HCT116 (cell line): ENCODE measurements at regions not wholly inside any gene's neighbourhood (a gene's known extent, or its start where the extent isn't known, plus 50 kb on each side); places are given as distances from the start of the nearest gene placed in this dataset.

Source experiments
- ATAC-seq: fragments of 200-7000 bp; cut with Tn5 transposase; 2 replicates; pipeline ENCODE4 v1.9.1; 2020; ENCODE audit warnings: mild to moderate bottlenecking, moderate library complexity
- BruUV-seq: library from RNA; stranded (reverse); fragments of 400-500 nt; replicated peaks from 2 replicates; lab custom pipeline; 2021; lab: Mats Ljungman, UMichigan
- CTCF ChIA-PET: fragments of 300-600 bp; sonication (Branson Sonifier 250); formaldehyde crosslinking; loops from one replicate; lab custom pipeline; 2021; ENCODE audit warnings: antibody characterized with exemption; lab: Charles Lee
- POLR2A ChIA-PET: fragments of 300-600, 350-600 bp; sonication (Branson Sonifier 250); formaldehyde crosslinking; loops from one replicate; lab custom pipeline; 2021; ENCODE audit warnings: antibody characterized with exemption; lab: Charles Lee
- RAD21 ChIA-PET, 2 experiments: fragments of 300-600 bp; sonication (Branson Sonifier 250); formaldehyde crosslinking; loops; one replicate each; lab custom pipeline; 2023; ENCODE audit warnings: low total read pairs in 2 of 2; ENCODE audit not compliant: uncharacterized antibody in 2 of 2, unreplicated experiment in 2 of 2, low non-redundant PET in 1 of 2; lab: Charles Lee
- DNase-seq: peaks from one replicate; pipeline ENCODE4 v3.0.0-alpha.2; 2010; ENCODE audit warnings: low read depth, low spot score
- H2AFZ ChIP-seq: fragments of 200-600 bp; shearing (Covaris generic), sonication (generic); 2 replicates; pipeline ENCODE4 v1.6.1; 2017; ENCODE audit warnings: low read depth, mixed run types, mixed read lengths, antibody characterized with exemption, low read length; ENCODE audit not compliant: poor library complexity, severe bottlenecking
- H3K27ac ChIP-seq: 2 replicates; pipeline ENCODE4 v1.5.1; 2012; ENCODE audit warnings: low read depth, low read length
- H3K27me3 ChIP-seq: fragments of 200-600 bp; sonication (generic); 2 replicates; pipeline ENCODE4 v1.6.1; 2016; ENCODE audit warnings: mixed run types, low read length, mixed read lengths; ENCODE audit not compliant: insufficient read depth
- H3K36me3 ChIP-seq, 2 experiments: fragments of 200-500 bp in 1 of 2; fragments of 200-600 bp in 1 of 2; sonication (Bioruptor generic) in 1 of 2; sonication (generic) in 1 of 2; 2 replicates each; pipeline versions ENCODE4 v1.5.1 to v1.6.1; 2014 to 2016; ENCODE audit warnings: low read length in 2 of 2, inconsistent platforms in 1 of 2, mixed read lengths in 1 of 2, mixed run types in 1 of 2; ENCODE audit not compliant: insufficient read depth in 2 of 2, control insufficient read depth in 1 of 2
- H3K4me1 ChIP-seq, 2 experiments: fragments of 200-600 bp in 1 of 2; sonication (generic) in 1 of 2; 2 replicates each; pipeline versions ENCODE4 v1.5.1 to v1.6.1; 2012 to 2017; ENCODE audit warnings: low read length in 2 of 2, inconsistent platforms in 1 of 2, mild to moderate bottlenecking in 1 of 2, mixed read lengths in 1 of 2, mixed run types in 1 of 2, moderate library complexity in 1 of 2; ENCODE audit not compliant: insufficient read depth in 2 of 2, control insufficient read depth in 1 of 2
- H3K4me2 ChIP-seq: fragments of 200-600 bp; sonication (generic); 2 replicates; pipeline ENCODE4 v1.6.1; 2017; ENCODE audit warnings: mixed run types, low read length, mixed read lengths
- H3K4me3 ChIP-seq, 2 experiments: fragments of 200-600 bp in 1 of 2; sonication (generic) in 1 of 2; replicated peaks in 1 of 2; 2 replicates each; pipeline ENCODE4 v1.5.1; 2011 to 2016; ENCODE audit warnings: low read length in 2 of 2, control low read depth in 1 of 2, low read depth in 1 of 2, mild to moderate bottlenecking in 1 of 2, mixed read lengths in 1 of 2, mixed run types in 1 of 2
- H3K79me2 ChIP-seq: fragments of 200-600 bp; sonication (generic); 2 replicates; pipeline ENCODE4 v1.6.1; 2017; ENCODE audit warnings: mild to moderate bottlenecking, mixed run types, low read length, moderate library complexity, mixed read lengths; ENCODE audit not compliant: insufficient read depth
- H3K9ac ChIP-seq: fragments of 200-600 bp; sonication (generic); 2 replicates; pipeline ENCODE4 v1.6.1; 2016; ENCODE audit warnings: low read length, mixed read lengths
- H3K9me2 ChIP-seq: fragments of 200-600 bp; sonication (generic), shearing (Covaris generic); 2 replicates; pipeline ENCODE4 v1.6.1; 2017; ENCODE audit warnings: mixed run types, mild to moderate bottlenecking, moderate library complexity; ENCODE audit not compliant: insufficient read depth
- H3K9me3 ChIP-seq, 2 experiments: fragments of 200-500 bp in 1 of 2; fragments of 200-600 bp in 1 of 2; sonication (Bioruptor generic) in 1 of 2; sonication (generic) in 1 of 2; 2 replicates each; pipeline ENCODE4 v1.6.1; 2014 to 2017; ENCODE audit warnings: low read length in 2 of 2, mixed read lengths in 2 of 2, inconsistent platforms in 1 of 2, low read depth in 1 of 2, mild to moderate bottlenecking in 1 of 2, mixed run types in 1 of 2, moderate library complexity in 1 of 2; ENCODE audit not compliant: control insufficient read depth in 1 of 2, insufficient read depth in 1 of 2
- H4K20me1 ChIP-seq: fragments of 200-600 bp; sonication (generic), shearing (Covaris generic); 2 replicates; pipeline ENCODE4 v1.6.1; 2017; ENCODE audit warnings: mixed run types, mild to moderate bottlenecking, moderate library complexity; ENCODE audit not compliant: insufficient read depth
- CBX3 ChIP-seq: IDR thresholded peaks from 2 replicates; pipeline ENCODE4 v1.6.1; 2012; ENCODE audit warnings: low read depth
- EZH2 ChIP-seq: fragments of 200-600 bp; sonication (generic); IDR thresholded peaks from 2 replicates; pipeline ENCODE4 v1.6.1; 2017; ENCODE audit warnings: antibody characterized with exemption, mixed run types
- JUND ChIP-seq: IDR thresholded peaks from 2 replicates; pipeline ENCODE4 v1.6.1; 2012
- POLR2AphosphoS5 ChIP-seq: IDR thresholded peaks from 2 replicates; pipeline ENCODE4 v1.6.1; 2011; ENCODE audit warnings: mild to moderate bottlenecking, low read depth, low read length, moderate library complexity
- RAD21 ChIP-seq: IDR thresholded peaks from 2 replicates; pipeline ENCODE4 v1.6.1; 2012; ENCODE audit warnings: low read depth, mild to moderate bottlenecking
- SRF ChIP-seq: IDR thresholded peaks from 2 replicates; pipeline ENCODE4 v1.6.1; 2012; ENCODE audit warnings: low read depth
- YY1 ChIP-seq: IDR thresholded peaks from 2 replicates; pipeline ENCODE4 v1.6.1; 2011; ENCODE audit warnings: low read length, low read depth, moderate library complexity, mild to moderate bottlenecking; ENCODE audit not compliant: insufficient replicate concordance; ENCODE audit errors: extremely low read depth
- intact Hi-C: fragments of 100-400 bp; cut with micrococcal nuclease; formaldehyde crosslinking; loops from 2 replicates; pipeline ENCODE4 v1.10.0; 2022
- TF ChIP-seq, protein P1 (sequence below): IDR thresholded peaks from 2 replicates; pipeline ENCODE4 v1.6.1; 2011; ENCODE audit warnings: mild to moderate bottlenecking, low read length, moderate library complexity; ENCODE audit not compliant: insufficient replicate concordance; ENCODE audit errors: extremely low read depth
- TF ChIP-seq, protein P2 (sequence below): IDR thresholded peaks from 2 replicates; pipeline ENCODE4 v1.6.1; 2012; ENCODE audit warnings: low read depth
- TF ChIP-seq, protein P3 (sequence below), 3 experiments: fragments of 200-600 bp in 1 of 3; sonication (generic) in 1 of 3; IDR thresholded peaks in 2 of 3; conservative IDR thresholded peaks in 1 of 3; 2 replicates each; pipeline ENCODE4 v1.5.1; 2012 to 2017; ENCODE audit warnings: low read depth in 2 of 3, low read length in 2 of 3, antibody characterized with exemption in 1 of 3, borderline replicate concordance in 1 of 3, control low read depth in 1 of 3, mild to moderate bottlenecking in 1 of 3, mixed read lengths in 1 of 3, mixed run types in 1 of 3, moderate library complexity in 1 of 3; ENCODE audit not compliant: insufficient read depth in 1 of 3
- TF ChIP-seq, protein P4 (sequence below): IDR thresholded peaks from 2 replicates; pipeline ENCODE4 v1.6.1; 2012

DNA sequence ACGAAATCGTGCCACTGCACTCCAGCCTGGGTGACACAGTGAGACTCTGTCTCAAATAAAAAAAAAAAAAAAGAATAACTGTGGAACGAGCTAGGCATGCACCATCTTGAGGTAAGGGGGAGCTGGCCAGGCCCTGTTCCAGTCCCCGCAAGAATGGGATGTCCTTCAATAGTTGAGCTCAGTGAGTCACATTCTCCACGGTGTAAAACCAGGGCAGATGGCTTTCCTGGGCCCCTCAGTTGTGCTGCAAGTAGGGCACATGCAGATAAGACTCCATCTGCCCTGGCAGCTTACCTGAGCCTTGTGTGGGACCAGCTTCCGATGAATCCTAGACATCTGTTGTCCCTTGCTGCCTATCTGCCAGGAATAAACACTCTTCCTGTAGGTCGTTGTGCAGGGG, 312.1 kb downstream of the VRK1 start:
- Histone ChIP-seq H3K4me3 (no peak overlapping the region), H3K4me2 (no peak overlapping the region), H3K79me2 (no peaks in the 10 kb centered on the region), H3K9me3 (peaks cover 0 to 15% of the 10 kb centered on the region in 2 experiments; a peak in 1 of 4 replicates), H3K4me1 (peaks cover 26 to 84% of the 10 kb centered on the region in 2 experiments), H3K36me3 (peaks cover 0 to 5% of the 10 kb centered on the region in 2 experiments; a peak in 1 of 4 replicates), H3K9me2 (no peaks in the 10 kb centered on the region), H4K20me1 (no peaks in the 10 kb centered on the region), H2AFZ (no peak overlapping the region), H3K27ac (no peak overlapping the region; the same call in 1 of the 2 replicates), H3K27me3 (no peaks in the 10 kb centered on the region), H3K9ac (no peak overlapping the region)
- POLR2A ChIA-PET: no interaction called here
- TF ChIP-seq SRF (no peak), YY1 (no peak), CBX3 (no peak), EZH2 (no peak), JUND (no peak), RAD21 (no peak), POLR2AphosphoS5 (no peak)
- TF ChIP-seq, protein P1, sequence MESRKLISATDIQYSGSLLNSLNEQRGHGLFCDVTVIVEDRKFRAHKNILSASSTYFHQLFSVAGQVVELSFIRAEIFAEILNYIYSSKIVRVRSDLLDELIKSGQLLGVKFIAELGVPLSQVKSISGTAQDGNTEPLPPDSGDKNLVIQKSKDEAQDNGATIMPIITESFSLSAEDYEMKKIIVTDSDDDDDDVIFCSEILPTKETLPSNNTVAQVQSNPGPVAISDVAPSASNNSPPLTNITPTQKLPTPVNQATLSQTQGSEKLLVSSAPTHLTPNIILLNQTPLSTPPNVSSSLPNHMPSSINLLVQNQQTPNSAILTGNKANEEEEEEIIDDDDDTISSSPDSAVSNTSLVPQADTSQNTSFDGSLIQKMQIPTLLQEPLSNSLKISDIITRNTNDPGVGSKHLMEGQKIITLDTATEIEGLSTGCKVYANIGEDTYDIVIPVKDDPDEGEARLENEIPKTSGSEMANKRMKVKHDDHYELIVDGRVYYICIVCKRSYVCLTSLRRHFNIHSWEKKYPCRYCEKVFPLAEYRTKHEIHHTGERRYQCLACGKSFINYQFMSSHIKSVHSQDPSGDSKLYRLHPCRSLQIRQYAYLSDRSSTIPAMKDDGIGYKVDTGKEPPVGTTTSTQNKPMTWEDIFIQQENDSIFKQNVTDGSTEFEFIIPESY: no peak
- TF ChIP-seq, protein P2, sequence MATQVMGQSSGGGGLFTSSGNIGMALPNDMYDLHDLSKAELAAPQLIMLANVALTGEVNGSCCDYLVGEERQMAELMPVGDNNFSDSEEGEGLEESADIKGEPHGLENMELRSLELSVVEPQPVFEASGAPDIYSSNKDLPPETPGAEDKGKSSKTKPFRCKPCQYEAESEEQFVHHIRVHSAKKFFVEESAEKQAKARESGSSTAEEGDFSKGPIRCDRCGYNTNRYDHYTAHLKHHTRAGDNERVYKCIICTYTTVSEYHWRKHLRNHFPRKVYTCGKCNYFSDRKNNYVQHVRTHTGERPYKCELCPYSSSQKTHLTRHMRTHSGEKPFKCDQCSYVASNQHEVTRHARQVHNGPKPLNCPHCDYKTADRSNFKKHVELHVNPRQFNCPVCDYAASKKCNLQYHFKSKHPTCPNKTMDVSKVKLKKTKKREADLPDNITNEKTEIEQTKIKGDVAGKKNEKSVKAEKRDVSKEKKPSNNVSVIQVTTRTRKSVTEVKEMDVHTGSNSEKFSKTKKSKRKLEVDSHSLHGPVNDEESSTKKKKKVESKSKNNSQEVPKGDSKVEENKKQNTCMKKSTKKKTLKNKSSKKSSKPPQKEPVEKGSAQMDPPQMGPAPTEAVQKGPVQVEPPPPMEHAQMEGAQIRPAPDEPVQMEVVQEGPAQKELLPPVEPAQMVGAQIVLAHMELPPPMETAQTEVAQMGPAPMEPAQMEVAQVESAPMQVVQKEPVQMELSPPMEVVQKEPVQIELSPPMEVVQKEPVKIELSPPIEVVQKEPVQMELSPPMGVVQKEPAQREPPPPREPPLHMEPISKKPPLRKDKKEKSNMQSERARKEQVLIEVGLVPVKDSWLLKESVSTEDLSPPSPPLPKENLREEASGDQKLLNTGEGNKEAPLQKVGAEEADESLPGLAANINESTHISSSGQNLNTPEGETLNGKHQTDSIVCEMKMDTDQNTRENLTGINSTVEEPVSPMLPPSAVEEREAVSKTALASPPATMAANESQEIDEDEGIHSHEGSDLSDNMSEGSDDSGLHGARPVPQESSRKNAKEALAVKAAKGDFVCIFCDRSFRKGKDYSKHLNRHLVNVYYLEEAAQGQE: no peak
- TF ChIP-seq, protein P3, sequence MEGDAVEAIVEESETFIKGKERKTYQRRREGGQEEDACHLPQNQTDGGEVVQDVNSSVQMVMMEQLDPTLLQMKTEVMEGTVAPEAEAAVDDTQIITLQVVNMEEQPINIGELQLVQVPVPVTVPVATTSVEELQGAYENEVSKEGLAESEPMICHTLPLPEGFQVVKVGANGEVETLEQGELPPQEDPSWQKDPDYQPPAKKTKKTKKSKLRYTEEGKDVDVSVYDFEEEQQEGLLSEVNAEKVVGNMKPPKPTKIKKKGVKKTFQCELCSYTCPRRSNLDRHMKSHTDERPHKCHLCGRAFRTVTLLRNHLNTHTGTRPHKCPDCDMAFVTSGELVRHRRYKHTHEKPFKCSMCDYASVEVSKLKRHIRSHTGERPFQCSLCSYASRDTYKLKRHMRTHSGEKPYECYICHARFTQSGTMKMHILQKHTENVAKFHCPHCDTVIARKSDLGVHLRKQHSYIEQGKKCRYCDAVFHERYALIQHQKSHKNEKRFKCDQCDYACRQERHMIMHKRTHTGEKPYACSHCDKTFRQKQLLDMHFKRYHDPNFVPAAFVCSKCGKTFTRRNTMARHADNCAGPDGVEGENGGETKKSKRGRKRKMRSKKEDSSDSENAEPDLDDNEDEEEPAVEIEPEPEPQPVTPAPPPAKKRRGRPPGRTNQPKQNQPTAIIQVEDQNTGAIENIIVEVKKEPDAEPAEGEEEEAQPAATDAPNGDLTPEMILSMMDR (IDR thresholded peaks at IDR 0.05 in 2 of 3, conservative IDR thresholded peaks at IDR 0.05 in 1 of 3; ENCODE audit: borderline replicate concordance in 1 of 3, insufficient read depth in 1 of 3, low read depth in 2 of 3, low read length in 2 of 3): no peak
- TF ChIP-seq, protein P4, sequence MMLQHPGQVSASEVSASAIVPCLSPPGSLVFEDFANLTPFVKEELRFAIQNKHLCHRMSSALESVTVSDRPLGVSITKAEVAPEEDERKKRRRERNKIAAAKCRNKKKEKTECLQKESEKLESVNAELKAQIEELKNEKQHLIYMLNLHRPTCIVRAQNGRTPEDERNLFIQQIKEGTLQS: no peak
- ATAC-seq (no peak), DNase-seq (no peak)
- RAD21 ChIA-PET: no interaction called here
- CTCF ChIA-PET: interaction anchor here (1.3 kb wide), 1 partner anchor 54 kb away, joined by 6 read pairs; no protein-coding TSS in a partner anchor
- intact Hi-C loops: no loop called here
- no TSS peak for BruUV-seq
